ENCODE measurements at regions not wholly inside any gene's neighbourhood (a gene's known extent, or its start where the extent isn't known, plus 50 kb on each side); places are given as distances from the start of the nearest gene placed in this dataset.

DNA sequence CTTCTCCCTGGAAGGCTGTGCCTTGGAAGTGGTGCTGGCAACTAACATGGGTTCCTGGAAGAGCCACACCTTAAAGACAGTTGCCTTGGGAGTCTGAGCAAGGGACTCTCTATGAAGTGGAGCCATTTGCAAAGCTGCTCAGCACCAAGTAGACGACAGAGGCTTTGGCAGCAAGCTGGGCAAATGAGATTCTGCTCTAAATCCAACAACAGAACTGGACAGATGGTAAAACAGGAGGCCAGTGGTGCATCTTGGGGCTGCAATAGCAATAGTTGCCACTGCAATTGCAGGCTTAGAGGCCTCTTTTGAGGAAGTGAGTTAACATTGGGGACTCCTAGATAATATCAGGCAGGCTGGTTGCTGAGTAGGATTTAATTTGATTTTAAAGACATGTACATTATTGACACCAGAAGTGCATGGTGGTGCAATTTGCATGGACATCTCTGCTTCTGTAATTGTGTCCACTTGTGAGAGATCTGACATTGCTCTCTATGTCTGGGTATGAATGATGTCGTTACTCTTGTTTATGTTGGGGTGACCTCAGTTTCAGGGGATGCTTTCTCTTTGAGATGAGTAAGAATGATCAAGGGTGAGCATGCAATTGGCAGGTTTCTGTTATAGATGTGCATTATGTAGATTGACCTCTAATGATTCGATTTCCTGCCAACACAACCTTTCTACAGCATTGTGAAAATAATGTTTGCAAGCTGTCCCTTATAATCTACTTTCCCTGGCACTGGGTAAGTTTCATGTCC is 568.3 kb upstream of the MEX3C start:
- H3K4me1 ChIP-seq (replicated peaks): no peaks in the 10 kb centered on the region
- 72% methylated on average over 3 of the region's 3 CpGs for WGBS
- no peaks in the 10 kb centered on the region for H3K9me3 ChIP-seq
- H3K36me3 ChIP-seq: no peaks in the 10 kb centered on the region
- intact Hi-C loops (cut with DNase I): no loop called here
- H3K27me3 ChIP-seq (replicated peaks; ENCODE audit: insufficient read depth): no peaks in the 10 kb centered on the region
- DNase-seq (ENCODE audit: low spot score): no peak
- H3K4me3 ChIP-seq: no peak overlapping the region
- H3K27ac ChIP-seq: no peak overlapping the region
- no peak for TF ChIP-seq POLR2AphosphoS5 (IDR thresholded peaks at IDR 0.05)
- no peak for TF ChIP-seq POLR2A (IDR thresholded peaks at IDR 0.05)
- TF ChIP-seq, protein P1, sequence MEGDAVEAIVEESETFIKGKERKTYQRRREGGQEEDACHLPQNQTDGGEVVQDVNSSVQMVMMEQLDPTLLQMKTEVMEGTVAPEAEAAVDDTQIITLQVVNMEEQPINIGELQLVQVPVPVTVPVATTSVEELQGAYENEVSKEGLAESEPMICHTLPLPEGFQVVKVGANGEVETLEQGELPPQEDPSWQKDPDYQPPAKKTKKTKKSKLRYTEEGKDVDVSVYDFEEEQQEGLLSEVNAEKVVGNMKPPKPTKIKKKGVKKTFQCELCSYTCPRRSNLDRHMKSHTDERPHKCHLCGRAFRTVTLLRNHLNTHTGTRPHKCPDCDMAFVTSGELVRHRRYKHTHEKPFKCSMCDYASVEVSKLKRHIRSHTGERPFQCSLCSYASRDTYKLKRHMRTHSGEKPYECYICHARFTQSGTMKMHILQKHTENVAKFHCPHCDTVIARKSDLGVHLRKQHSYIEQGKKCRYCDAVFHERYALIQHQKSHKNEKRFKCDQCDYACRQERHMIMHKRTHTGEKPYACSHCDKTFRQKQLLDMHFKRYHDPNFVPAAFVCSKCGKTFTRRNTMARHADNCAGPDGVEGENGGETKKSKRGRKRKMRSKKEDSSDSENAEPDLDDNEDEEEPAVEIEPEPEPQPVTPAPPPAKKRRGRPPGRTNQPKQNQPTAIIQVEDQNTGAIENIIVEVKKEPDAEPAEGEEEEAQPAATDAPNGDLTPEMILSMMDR (IDR thresholded peaks at IDR 0.05): no peak

DNA sequence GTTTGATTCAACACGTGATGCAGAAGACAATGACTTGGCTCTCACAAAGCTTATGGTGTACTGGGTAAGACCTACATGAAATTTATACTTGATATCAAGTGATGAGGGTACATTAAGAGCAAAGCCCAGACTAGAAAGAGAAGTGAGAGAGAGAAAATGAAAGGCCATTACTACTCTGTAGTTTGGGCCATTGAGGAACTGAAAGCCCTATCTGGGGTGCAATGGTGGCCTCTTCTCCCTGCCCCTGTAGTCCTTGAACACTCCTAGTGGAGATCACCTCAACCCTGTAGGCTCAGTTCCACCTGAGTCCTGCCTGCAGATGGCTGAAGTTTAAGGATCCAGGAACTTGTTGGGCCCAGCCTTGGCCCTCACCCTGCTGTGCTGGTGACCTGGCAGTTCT is 569.8 kb upstream of the MEX3C start:
- Histone ChIP-seq H3K9me3 (no peaks in the 10 kb centered on the region), H3K36me3 (no peaks in the 10 kb centered on the region), H3K27ac (no peak overlapping the region), H3K4me3 (no peak overlapping the region), H3K27me3 (replicated peaks; ENCODE audit: insufficient read depth) (no peaks in the 10 kb centered on the region), H3K4me1 (replicated peaks) (no peaks in the 10 kb centered on the region)
- no peak for TF ChIP-seq POLR2A (IDR thresholded peaks at IDR 0.05)
- TF ChIP-seq, protein P1 (IDR thresholded peaks at IDR 0.05): no peak
- no peak for TF ChIP-seq POLR2AphosphoS5 (IDR thresholded peaks at IDR 0.05)
- intact Hi-C loops (cut with DNase I): no loop called here
- DNase-seq (ENCODE audit: low spot score): no peak
- 56% methylated on average over 1 of the region's 1 CpG for WGBS

DNA sequence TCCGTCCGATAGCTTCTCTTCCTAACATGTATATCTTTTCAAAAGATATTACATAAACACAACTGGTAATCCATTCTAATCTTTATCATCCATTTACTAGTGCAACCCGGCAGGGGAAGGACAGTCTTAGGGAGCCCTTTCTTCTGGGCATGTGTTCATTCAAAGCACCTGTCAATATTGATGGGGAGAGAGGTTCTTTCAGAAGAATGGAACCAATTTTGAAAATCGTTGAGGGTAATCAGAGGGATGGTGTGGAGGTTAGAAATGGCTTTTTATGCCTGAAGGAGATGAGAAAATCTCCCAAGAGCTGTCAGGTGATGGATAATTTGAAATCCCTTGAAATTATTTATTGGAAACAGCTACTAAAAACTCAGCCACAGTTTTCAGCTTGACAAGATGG is 561.9 kb upstream of the DCC start:
- Histone ChIP-seq H3K4me1 (replicated peaks) (no peaks in the 10 kb centered on the region), H3K36me3 (no peaks in the 10 kb centered on the region)
- intact Hi-C loops (cut with DNase I): no loop called here

DNA sequence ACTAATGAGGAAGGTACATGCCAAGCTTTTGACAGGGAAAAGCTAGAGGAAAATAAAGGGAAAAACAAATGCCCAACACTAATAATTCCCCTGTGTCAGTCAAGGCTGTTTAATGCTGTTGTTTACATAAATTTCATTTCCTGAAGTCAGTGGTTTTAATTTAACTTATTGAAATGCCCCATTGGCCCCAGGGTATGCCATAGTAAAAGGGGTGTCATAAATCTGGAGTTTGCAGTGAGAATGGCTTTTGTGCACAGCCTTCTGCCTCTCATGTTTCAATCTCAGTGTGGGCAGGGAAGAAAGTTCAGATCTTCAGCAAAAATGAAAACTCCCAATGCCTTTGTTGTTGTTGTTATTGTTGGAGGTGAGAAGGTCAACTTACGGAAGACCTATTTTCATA is 550.1 kb upstream of the DCC start:
- intact Hi-C loops (cut with DNase I): no loop called here
- no peaks in the 10 kb centered on the region for H3K4me1 ChIP-seq (replicated peaks)

More for the DNA sequence above, 561.9 kb upstream of the DCC start:
- Histone ChIP-seq H3K4me3 (no peak overlapping the region), H3K9me3 (no peaks in the 10 kb centered on the region), H3K27ac (no peak overlapping the region), H3K27me3 (replicated peaks; ENCODE audit: insufficient read depth) (no peaks in the 10 kb centered on the region)
- TF ChIP-seq POLR2A (IDR thresholded peaks at IDR 0.05) (no peak), POLR2AphosphoS5 (IDR thresholded peaks at IDR 0.05) (no peak)
- TF ChIP-seq, protein P1 (IDR thresholded peaks at IDR 0.05): no peak
- no peak for DNase-seq (ENCODE audit: low spot score)
- WGBS: 79% methylated on average over 4 of the region's 4 CpGs

More for the DNA sequence above, 550.1 kb upstream of the DCC start:
- Histone ChIP-seq H3K27me3 (replicated peaks; ENCODE audit: insufficient read depth) (no peaks in the 10 kb centered on the region), H3K9me3 (no peaks in the 10 kb centered on the region), H3K36me3 (no peaks in the 10 kb centered on the region), H3K4me3 (no peak overlapping the region), H3K27ac (no peak overlapping the region)
- 52% methylated on average over 1 of the region's 1 CpG for WGBS
- TF ChIP-seq, protein P1 (IDR thresholded peaks at IDR 0.05): no peak
- no peak for TF ChIP-seq POLR2AphosphoS5 (IDR thresholded peaks at IDR 0.05)
- TF ChIP-seq POLR2A (IDR thresholded peaks at IDR 0.05): no peak
- no peak for DNase-seq (ENCODE audit: low spot score)
